ENCODE measurements at regions not wholly inside any gene's neighbourhood (a gene's known extent, or its start where the extent isn't known, plus 50 kb on each side); places are given as distances from the start of the nearest gene placed in this dataset.

DNA sequence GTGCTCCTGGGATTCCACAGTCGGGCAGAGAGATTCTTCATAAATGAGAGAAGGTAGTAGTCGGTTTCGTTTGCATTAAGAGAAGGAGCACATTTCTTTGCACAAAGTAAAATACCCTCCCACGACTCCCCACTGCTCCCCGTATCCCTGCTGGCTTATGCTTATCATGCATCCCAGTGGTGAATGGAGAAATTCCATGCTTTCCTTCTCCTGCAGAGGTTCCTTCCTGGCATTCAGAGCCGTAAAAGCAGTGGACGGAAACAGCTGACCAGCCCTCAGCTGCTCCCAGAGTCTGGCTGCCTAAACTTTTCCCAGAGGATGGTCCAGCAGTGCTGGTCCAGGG lies 93.1 kb downstream of the C9orf152 start:
- no peak for TF ChIP-seq POLR2G (IDR thresholded peaks at IDR 0.05; ENCODE audit: low read depth, low read length)
- TF ChIP-seq ZFX (CRISPR knock-in tag; IDR thresholded peaks at IDR 0.05; ENCODE audit: low read depth), result no peak
- TF ChIP-seq EP300 (IDR thresholded peaks at IDR 0.05; ENCODE audit: low read depth in 2 of 2, low read length in 2 of 2), result no peak
- TF ChIP-seq EP300 (CRISPR knock-in tag; IDR thresholded peaks at IDR 0.05; ENCODE audit: borderline replicate concordance), result no peak
- no peak for TF ChIP-seq HNF1A (IDR thresholded peaks at IDR 0.05; ENCODE audit: low read depth)
- no peak for TF ChIP-seq HNF1A (CRISPR knock-in tag; IDR thresholded peaks at IDR 0.05; ENCODE audit: borderline replicate concordance)
- TF ChIP-seq ZNF660 (CRISPR knock-in tag; IDR thresholded peaks at IDR 0.05; ENCODE audit: borderline replicate concordance, low read depth), result no peak
- TF ChIP-seq EZH2 (conservative IDR thresholded peaks at IDR 0.05; ENCODE audit: low read depth, low read length), result no peak
- TF ChIP-seq, protein P1, sequence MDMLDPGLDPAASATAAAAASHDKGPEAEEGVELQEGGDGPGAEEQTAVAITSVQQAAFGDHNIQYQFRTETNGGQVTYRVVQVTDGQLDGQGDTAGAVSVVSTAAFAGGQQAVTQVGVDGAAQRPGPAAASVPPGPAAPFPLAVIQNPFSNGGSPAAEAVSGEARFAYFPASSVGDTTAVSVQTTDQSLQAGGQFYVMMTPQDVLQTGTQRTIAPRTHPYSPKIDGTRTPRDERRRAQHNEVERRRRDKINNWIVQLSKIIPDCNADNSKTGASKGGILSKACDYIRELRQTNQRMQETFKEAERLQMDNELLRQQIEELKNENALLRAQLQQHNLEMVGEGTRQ (IDR thresholded peaks at IDR 0.05; ENCODE audit: low read depth, low read length), result no peak
- TF ChIP-seq, protein P1 (CRISPR knock-in tag; IDR thresholded peaks at IDR 0.05; ENCODE audit: borderline replicate concordance), result no peak
- TF ChIP-seq, protein P2, sequence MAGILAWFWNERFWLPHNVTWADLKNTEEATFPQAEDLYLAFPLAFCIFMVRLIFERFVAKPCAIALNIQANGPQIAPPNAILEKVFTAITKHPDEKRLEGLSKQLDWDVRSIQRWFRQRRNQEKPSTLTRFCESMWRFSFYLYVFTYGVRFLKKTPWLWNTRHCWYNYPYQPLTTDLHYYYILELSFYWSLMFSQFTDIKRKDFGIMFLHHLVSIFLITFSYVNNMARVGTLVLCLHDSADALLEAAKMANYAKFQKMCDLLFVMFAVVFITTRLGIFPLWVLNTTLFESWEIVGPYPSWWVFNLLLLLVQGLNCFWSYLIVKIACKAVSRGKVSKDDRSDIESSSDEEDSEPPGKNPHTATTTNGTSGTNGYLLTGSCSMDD (CRISPR knock-in tag; IDR thresholded peaks at IDR 0.05), result no peak
- TF ChIP-seq ZNF101 (CRISPR knock-in tag; IDR thresholded peaks at IDR 0.05; ENCODE audit: borderline replicate concordance, low read depth), result no peak
- no peak for TF ChIP-seq NR3C1 (CRISPR knock-in tag; IDR thresholded peaks at IDR 0.05)
- TF ChIP-seq YY1 (IDR thresholded peaks at IDR 0.05; ENCODE audit: insufficient read depth, insufficient replicate concordance, low read depth, low read length), result no peak
- TF ChIP-seq HDAC1 (CRISPR knock-in tag; IDR thresholded peaks at IDR 0.05), result no peak
- TF ChIP-seq, protein P3, sequence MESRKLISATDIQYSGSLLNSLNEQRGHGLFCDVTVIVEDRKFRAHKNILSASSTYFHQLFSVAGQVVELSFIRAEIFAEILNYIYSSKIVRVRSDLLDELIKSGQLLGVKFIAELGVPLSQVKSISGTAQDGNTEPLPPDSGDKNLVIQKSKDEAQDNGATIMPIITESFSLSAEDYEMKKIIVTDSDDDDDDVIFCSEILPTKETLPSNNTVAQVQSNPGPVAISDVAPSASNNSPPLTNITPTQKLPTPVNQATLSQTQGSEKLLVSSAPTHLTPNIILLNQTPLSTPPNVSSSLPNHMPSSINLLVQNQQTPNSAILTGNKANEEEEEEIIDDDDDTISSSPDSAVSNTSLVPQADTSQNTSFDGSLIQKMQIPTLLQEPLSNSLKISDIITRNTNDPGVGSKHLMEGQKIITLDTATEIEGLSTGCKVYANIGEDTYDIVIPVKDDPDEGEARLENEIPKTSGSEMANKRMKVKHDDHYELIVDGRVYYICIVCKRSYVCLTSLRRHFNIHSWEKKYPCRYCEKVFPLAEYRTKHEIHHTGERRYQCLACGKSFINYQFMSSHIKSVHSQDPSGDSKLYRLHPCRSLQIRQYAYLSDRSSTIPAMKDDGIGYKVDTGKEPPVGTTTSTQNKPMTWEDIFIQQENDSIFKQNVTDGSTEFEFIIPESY (CRISPR knock-in tag; IDR thresholded peaks at IDR 0.05), result no peak
- TF ChIP-seq NFE2 (CRISPR knock-in tag; IDR thresholded peaks at IDR 0.05), result no peak
